SK-N-SH (cell line): ENCODE measurements at regions not wholly inside any gene's neighbourhood (a gene's known extent, or its start where the extent isn't known, plus 50 kb on each side); places are given as distances from the start of the nearest gene placed in this dataset.
A peak's percentile ranks its signal among the peaks of the same experiment; 100 is the strongest.

Experiments
- CTCF ChIA-PET: fragments of 300-600, 350-600 bp; formaldehyde crosslinking; extraction: SDS; loops from one replicate; lab custom pipeline; 2021; lab: Yijun Ruan, JAX
- POLR2A ChIA-PET: fragments of 350-600 bp; sonication (Branson Sonifier 250); formaldehyde crosslinking; extraction: SDS; loops from one replicate; lab custom pipeline; 2020; ENCODE audit warnings: antibody characterized with exemption, inconsistent platforms; lab: Yijun Ruan, JAX
- DNase-seq: peaks from one replicate; pipeline ENCODE4 v3.0.0; 2012
- H2AFZ ChIP-seq: fragments of 200-600 bp; sonication (generic); 2 replicates; pipeline ENCODE4 v1.8.1; 2016; ENCODE audit warnings: antibody characterized with exemption, mild to moderate bottlenecking, low read depth
- H3F3A ChIP-seq: fragments of 200-600 bp; sonication (generic); replicated peaks from 2 replicates; pipeline ENCODE3; 2016; ENCODE audit warnings: antibody characterized with exemption, mild to moderate bottlenecking; ENCODE audit not compliant: insufficient read depth
- H3K27ac ChIP-seq, 2 experiments: fragments of 200-500 bp in 1 of 2; fragments of 200-600 bp in 1 of 2; sonication (Bioruptor generic) in 1 of 2; sonication (generic), shearing (Covaris generic) in 1 of 2; 2 replicates each; pipeline versions ENCODE4 v1.5.1 to v1.6.1; 2014 to 2016; ENCODE audit warnings: low read depth in 2 of 2, inconsistent platforms in 1 of 2, low read length in 1 of 2, mild to moderate bottlenecking in 1 of 2, mixed read lengths in 1 of 2
- H3K27me3 ChIP-seq: fragments of 200-600 bp; sonication (generic), shearing (Covaris generic); 2 replicates; pipeline ENCODE4 v1.6.1; 2016; ENCODE audit warnings: mixed run types; ENCODE audit not compliant: insufficient read depth
- H3K36me3 ChIP-seq, 2 experiments: fragments of 200-500 bp in 1 of 2; fragments of 200-600 bp in 1 of 2; sonication (Bioruptor generic) in 1 of 2; sonication (generic) in 1 of 2; replicated peaks in 1 of 2; 2 replicates each; pipeline versions ENCODE3 to v1.5.1; 2014 to 2016; ENCODE audit warnings: low read length in 1 of 2, mild to moderate bottlenecking in 1 of 2; ENCODE audit not compliant: insufficient read depth in 2 of 2, control insufficient read depth in 1 of 2
- H3K4me1 ChIP-seq, 2 experiments: fragments of 200-500 bp in 1 of 2; fragments of 200-600 bp in 1 of 2; sonication (Bioruptor generic) in 1 of 2; sonication (generic), shearing (Covaris generic) in 1 of 2; 2 replicates each; pipeline versions ENCODE4 v1.5.1 to v1.6.1; 2014 to 2016; ENCODE audit warnings: low read depth in 1 of 2, low read length in 1 of 2, mixed run types in 1 of 2; ENCODE audit not compliant: insufficient read depth in 2 of 2, control insufficient read depth in 1 of 2
- H3K4me2 ChIP-seq: fragments of 200-600 bp; sonication (generic), shearing (Covaris generic); 2 replicates; pipeline ENCODE4 v1.6.1; 2017; ENCODE audit warnings: mixed run types
- H3K4me3 ChIP-seq, 2 experiments: fragments of 200-500 bp in 1 of 2; fragments of 200-600 bp in 1 of 2; sonication (Bioruptor generic) in 1 of 2; sonication (generic), shearing (Covaris generic) in 1 of 2; 2 replicates each; pipeline versions ENCODE4 v1.5.1 to v1.8.1; 2014 to 2016; ENCODE audit warnings: low read depth in 2 of 2, inconsistent platforms in 1 of 2, low read length in 1 of 2, mild to moderate bottlenecking in 1 of 2, mixed read lengths in 1 of 2, moderate library complexity in 1 of 2
- H3K79me2 ChIP-seq: fragments of 200-600 bp; sonication (generic); 2 replicates; pipeline ENCODE4 v1.8.1; 2017; ENCODE audit warnings: mild to moderate bottlenecking; ENCODE audit not compliant: insufficient read depth
- H3K9ac ChIP-seq: fragments of 200-600 bp; sonication (generic); 2 replicates; pipeline ENCODE4 v1.6.1; 2017; ENCODE audit warnings: mixed run types
- H3K9me2 ChIP-seq: fragments of 200-600 bp; sonication (generic); 2 replicates; pipeline ENCODE4 v1.6.1; 2017; ENCODE audit warnings: mixed run types
- H3K9me3 ChIP-seq: fragments of 200-600 bp; sonication (generic); 2 replicates; pipeline ENCODE4 v1.6.1; 2017; ENCODE audit warnings: mixed run types, mild to moderate bottlenecking, moderate library complexity
- H4K20me1 ChIP-seq: fragments of 200-600 bp; sonication (generic); 2 replicates; pipeline ENCODE4 v1.6.1; 2017; ENCODE audit warnings: mild to moderate bottlenecking, mixed run types; ENCODE audit not compliant: insufficient read depth
- CHD2 ChIP-seq: fragments of 150-350 bp; IDR thresholded peaks from 2 replicates; pipeline ENCODE4 v1.6.1; 2018; ENCODE audit warnings: low read length; ENCODE audit not compliant: partially characterized antibody
- CTCF ChIP-seq: fragments of 200-600 bp; sonication (generic); IDR thresholded peaks from 2 replicates; pipeline ENCODE4 v1.6.1; 2017; ENCODE audit warnings: antibody characterized with exemption, mild to moderate bottlenecking, moderate library complexity
- EP300 ChIP-seq, 2 experiments: IDR thresholded peaks; 2 replicates each; pipeline versions ENCODE4 v1.4.0 to v1.6.1; 2012; ENCODE audit warnings: borderline replicate concordance in 1 of 2, low read depth in 1 of 2, low read length in 1 of 2
- FOXJ3 ChIP-seq: sonication (generic); formaldehyde crosslinking; IDR thresholded peaks from 2 replicates; pipeline ENCODE4 v1.5.1; 2020; ENCODE audit warnings: mild to moderate bottlenecking, missing genetic modification reagents
- FOXM1 ChIP-seq: IDR thresholded peaks from 2 replicates; pipeline ENCODE4 v1.4.0; 2012; ENCODE audit warnings: low read depth, mild to moderate bottlenecking
- GABPA ChIP-seq: IDR thresholded peaks from 2 replicates; pipeline ENCODE4 v1.4.0; 2012; ENCODE audit warnings: low read depth, mild to moderate bottlenecking
- GATA2 ChIP-seq: sonication (generic); formaldehyde crosslinking; IDR thresholded peaks from 2 replicates; pipeline ENCODE4 v1.5.0; 2020; ENCODE audit warnings: mild to moderate bottlenecking, missing genetic modification reagents
- MXI1 ChIP-seq: IDR thresholded peaks from 2 replicates; pipeline ENCODE4 v1.6.1; 2012; ENCODE audit warnings: mild to moderate bottlenecking, low read depth, low read length, improper control_type of control experiment
- NFIC ChIP-seq: IDR thresholded peaks from 2 replicates; pipeline ENCODE4 v1.4.0; 2012; ENCODE audit warnings: borderline replicate concordance
- POLR2AphosphoS5 ChIP-seq: IDR thresholded peaks from 2 replicates; pipeline ENCODE4 v1.6.1; 2012; ENCODE audit warnings: low read depth, low read length
- RAD21 ChIP-seq: IDR thresholded peaks from 2 replicates; pipeline ENCODE4 v1.6.1; 2012; ENCODE audit warnings: mild to moderate bottlenecking, low read length
- RCOR1 ChIP-seq: fragments of 150-350 bp; IDR thresholded peaks from 2 replicates; pipeline ENCODE4 v1.6.1; 2017; ENCODE audit warnings: antibody characterized with exemption, low read length
- RXRA ChIP-seq: IDR thresholded peaks from 2 replicates; pipeline ENCODE4 v1.4.0; 2012; ENCODE audit warnings: low read depth, mild to moderate bottlenecking, borderline replicate concordance
- SMC3 ChIP-seq: IDR thresholded peaks from 2 replicates; pipeline ENCODE4 v1.6.1; 2012; ENCODE audit warnings: low read depth, low read length, improper control_type of control experiment
- USF1 ChIP-seq: IDR thresholded peaks from 2 replicates; pipeline ENCODE4 v1.4.0; 2012; ENCODE audit warnings: low read depth, borderline replicate concordance
- WGBS: methylation state at CpG from one replicate; pipeline ENCODE4 v1.1.6; 2017; ENCODE audit warnings: low lambda C conversion rate; 5-methylcytosine and 5-hydroxymethylcytosine counted together

- TF ChIP-seq USF1 (no peak), MXI1 (peak; percentile 38; the same call in 1 of the 2 replicates), FOXJ3 (peak; percentile 91), GABPA (no peak), GATA2 (peak; percentile 94), RCOR1 (peak; percentile 99), RXRA (no peak), SMC3 (no peak), EP300 (IDR thresholded peaks at IDR 0.05; ENCODE audit: borderline replicate concordance in 1 of 2, low read depth in 1 of 2, low read length in 1 of 2) (peak in 1 of 2 experiments; percentile 97; a peak in 2 of 4 replicates)
- TF ChIP-seq, all 33 proteins: peak for 11
Measured at GRCh38 chr2:22110244-22110651, 986.5 kb downstream of the TDRD15 start (continued).

GRCh38 chr2:22124003-22124402 is 1000.2 kb downstream of the TDRD15 start:
- no peaks in the 10 kb centered on the region for H4K20me1 ChIP-seq
- no peak for DNase-seq
- H3K27ac ChIP-seq: no peak overlapping the region
- CTCF ChIA-PET: no interaction called here
- peak; percentile 2; the same call in 1 of the 2 replicates for TF ChIP-seq RAD21
- TF ChIP-seq CTCF: 0 out of 2 replicates have a peak, but pooled peaks have one; percentile 16
- TF ChIP-seq NFIC: no peak
- no peak for TF ChIP-seq FOXM1
- no peak for TF ChIP-seq CHD2
- 0 out of 2 replicates have a peak, but pooled peaks cover 3% of the 10 kb centered on the region for H3K9me2 ChIP-seq
- POLR2A ChIA-PET: no interaction called here
- H3K4me2 ChIP-seq: no peak overlapping the region
- WGBS: 9% methylated on average over 4 of the region's 4 CpGs
- no peak overlapping the region for H3K4me3 ChIP-seq
- H3K79me2 ChIP-seq: no peaks in the 10 kb centered on the region
- H3K4me1 ChIP-seq: no peaks in the 10 kb centered on the region
- H2AFZ ChIP-seq: no peak overlapping the region
- H3K9me3 ChIP-seq: no peaks in the 10 kb centered on the region; the same call in 1 of the 2 replicates
- no peaks in the 10 kb centered on the region for H3K27me3 ChIP-seq
- H3K36me3 ChIP-seq: no peaks in the 10 kb centered on the region
- no peak overlapping the region for H3K9ac ChIP-seq
- H3F3A ChIP-seq: no peaks in the 10 kb centered on the region

GRCh38 chr2:22126106-22126505 is 1002.3 kb downstream of the TDRD15 start:
- Histone ChIP-seq H3K4me1 (no peaks in the 10 kb centered on the region), H4K20me1 (no peaks in the 10 kb centered on the region), H3K9me2 (0 out of 2 replicates have a peak, but pooled peaks cover 4% of the 10 kb centered on the region), H3K4me3 (no peak overlapping the region), H3K9me3 (no peaks in the 10 kb centered on the region; the same call in 1 of the 2 replicates), H3K27ac (no peak overlapping the region), H2AFZ (no peak overlapping the region), H3K9ac (no peak overlapping the region), H3F3A (no peaks in the 10 kb centered on the region), H3K4me2 (no peak overlapping the region), H3K36me3 (no peaks in the 10 kb centered on the region), H3K27me3 (no peaks in the 10 kb centered on the region), H3K79me2 (no peaks in the 10 kb centered on the region)
- CTCF ChIA-PET: no interaction called here
- no peak for TF ChIP-seq POLR2AphosphoS5
- whole genome bisulfite sequencing: 47% methylated on average over 5 of the region's 5 CpGs
- DNase-seq: no peak
- POLR2A ChIA-PET: no interaction called here
